ENCODE measurements at regions not wholly inside any gene's neighbourhood (a gene's known extent, or its start where the extent isn't known, plus 50 kb on each side); places are given as distances from the start of the nearest gene placed in this dataset.
A peak's percentile ranks its signal among the peaks of the same experiment; 100 is the strongest.

GRCh38 chr1:221470000-221470698 lies 271.7 kb downstream of the DUSP10 start:
- no peak for DNase-seq (ENCODE audit: low read depth)

- DNase-seq (ENCODE audit: low read depth) = no peak
Measured at GRCh38 chr1:221473411-221473810, 268.5 kb downstream of the DUSP10 start.

GRCh38 chr1:221477252-221477651 lies 264.6 kb downstream of the DUSP10 start:
- DNase-seq (ENCODE audit: low read depth) = no peak

GRCh38 chr1:221478050-221478949 lies 263.6 kb downstream of the DUSP10 start:
- peak; percentile 34 for DNase-seq (ENCODE audit: low read depth)

GRCh38 chr1:221487781-221488524 lies 253.9 kb downstream of the DUSP10 start:
- DNase-seq (ENCODE audit: low read depth) = no peak

- DNase-seq (ENCODE audit: low read depth) = no peak
Measured at GRCh38 chr1:221488550-221488949, 253.3 kb downstream of the DUSP10 start.

- DNase-seq (ENCODE audit: low read depth) = no peak
Measured at GRCh38 chr1:221494670-221495069, 247.2 kb downstream of the DUSP10 start.

- DNase-seq (ENCODE audit: low read depth) = no peak
Measured at GRCh38 chr1:221497046-221497445, 244.8 kb downstream of the DUSP10 start.

- no peak for DNase-seq (ENCODE audit: low read depth)
Measured at GRCh38 chr1:221503268-221503667, 238.6 kb downstream of the DUSP10 start.

GRCh38 chr1:221509575-221510355 lies 232.1 kb downstream of the DUSP10 start:
- DNase-seq (ENCODE audit: low read depth) = no peak

- DNase-seq (ENCODE audit: low read depth) = no peak
Measured at GRCh38 chr1:221510793-221511503, 230.9 kb downstream of the DUSP10 start.

- no peak for DNase-seq (ENCODE audit: low read depth)
Measured at GRCh38 chr1:221511797-221512196, 230.1 kb downstream of the DUSP10 start.

GRCh38 chr1:221514806-221515205 lies 227.1 kb downstream of the DUSP10 start:
- no peak for DNase-seq (ENCODE audit: low read depth)

- DNase-seq (ENCODE audit: low read depth) = no peak
Measured at GRCh38 chr1:221515496-221515895, 226.4 kb downstream of the DUSP10 start.

GRCh38 chr1:221517961-221518360 lies 223.9 kb downstream of the DUSP10 start:
- no peak for DNase-seq (ENCODE audit: low read depth)

GRCh38 chr1:221520250-221520649 lies 221.6 kb downstream of the DUSP10 start:
- DNase-seq (ENCODE audit: low read depth) = no peak

GRCh38 chr1:221521686-221522085 lies 220.2 kb downstream of the DUSP10 start:
- DNase-seq (ENCODE audit: low read depth) = no peak

GRCh38 chr1:221522529-221522940 lies 219.4 kb downstream of the DUSP10 start:
- no peak for DNase-seq (ENCODE audit: low read depth)

- DNase-seq (ENCODE audit: low read depth) = no peak
Measured at GRCh38 chr1:221525749-221526148, 216.1 kb downstream of the DUSP10 start.

- no peak for DNase-seq (ENCODE audit: low read depth)
Measured at GRCh38 chr1:221527302-221527701, 214.6 kb downstream of the DUSP10 start.
